ENCODE measurements at regions not wholly inside any gene's neighbourhood (a gene's known extent, or its start where the extent isn't known, plus 50 kb on each side); places are given as distances from the start of the nearest gene placed in this dataset.

- TF ChIP-seq BHLHE40 (IDR thresholded peaks at IDR 0.05; ENCODE audit: low read depth, low read length) (no peak), CTCF (IDR thresholded peaks at IDR 0.05) (no peak), JUNB (IDR thresholded peaks at IDR 0.05) (no peak), RARB (CRISPR knock-in tag; IDR thresholded peaks at IDR 0.05) (no peak), REST (IDR thresholded peaks at IDR 0.05) (no peak), POLR2A (IDR thresholded peaks at IDR 0.05; ENCODE audit: low read length) (no peak), RCOR1 (IDR thresholded peaks at IDR 0.05; ENCODE audit: low read depth, low read length) (no peak), HDAC2 (IDR thresholded peaks at IDR 0.05) (no peak), MAZ (IDR thresholded peaks at IDR 0.05; ENCODE audit: borderline replicate concordance, low read depth, low read length) (no peak)
Measured at GRCh38 chr11:55106391-55106790, 155.6 kb upstream of the TRIM48 start.

Measured in A549 (cell line).